CD4-positive, alpha-beta T cell treated with Interleukin-15 for 4 hours (primary cell): ENCODE measurements at regions not wholly inside any gene's neighbourhood (a gene's known extent, or its start where the extent isn't known, plus 50 kb on each side); places are given as distances from the start of the nearest gene placed in this dataset.

Experiments
- DNase-seq: peaks from one replicate; pipeline ENCODE4 v3.0.0-alpha.2; 2020; ENCODE audit warnings: low spot score

- DNase-seq: no peak
Observed at GRCh38 chr22:22999523-22999922, 70.8 kb upstream of the GNAZ start.

DNA sequence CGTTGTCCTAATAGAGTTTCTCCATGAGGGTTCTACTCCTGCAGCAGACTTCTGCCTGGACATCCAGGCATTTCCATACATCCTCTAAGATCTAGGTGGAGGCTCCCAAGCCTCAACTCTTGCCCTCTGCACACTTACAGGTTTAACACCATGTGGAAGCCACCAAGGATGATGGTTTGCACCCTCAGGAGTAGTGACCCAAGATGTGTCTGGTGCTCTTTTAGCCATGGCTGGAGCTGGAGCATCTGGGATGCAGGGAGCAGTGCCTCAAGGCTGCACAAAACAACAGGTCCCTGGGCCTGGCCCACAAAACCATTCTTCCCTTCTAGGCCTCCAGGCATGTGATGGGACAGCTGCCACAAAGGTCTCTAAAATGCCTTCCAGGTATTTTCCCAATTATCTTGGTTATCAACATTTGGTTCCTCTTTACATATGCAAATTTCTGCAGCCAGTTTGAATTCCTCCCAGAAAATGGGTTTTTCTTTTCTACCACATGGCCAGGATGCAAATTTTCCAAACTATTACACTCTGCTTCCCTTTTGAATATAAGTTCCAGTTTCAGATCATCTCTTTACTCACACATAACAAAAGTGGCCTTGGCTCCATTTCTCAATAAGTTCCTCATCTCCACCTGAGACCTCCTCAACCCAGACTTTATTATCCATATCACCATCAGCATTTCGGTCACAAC, 69.5 kb upstream of the GNAZ start:
- DNase-seq: no peak

- DNase-seq: no peak
Observed at GRCh38 chr22:23001463-23001862, 68.9 kb upstream of the GNAZ start.

DNA sequence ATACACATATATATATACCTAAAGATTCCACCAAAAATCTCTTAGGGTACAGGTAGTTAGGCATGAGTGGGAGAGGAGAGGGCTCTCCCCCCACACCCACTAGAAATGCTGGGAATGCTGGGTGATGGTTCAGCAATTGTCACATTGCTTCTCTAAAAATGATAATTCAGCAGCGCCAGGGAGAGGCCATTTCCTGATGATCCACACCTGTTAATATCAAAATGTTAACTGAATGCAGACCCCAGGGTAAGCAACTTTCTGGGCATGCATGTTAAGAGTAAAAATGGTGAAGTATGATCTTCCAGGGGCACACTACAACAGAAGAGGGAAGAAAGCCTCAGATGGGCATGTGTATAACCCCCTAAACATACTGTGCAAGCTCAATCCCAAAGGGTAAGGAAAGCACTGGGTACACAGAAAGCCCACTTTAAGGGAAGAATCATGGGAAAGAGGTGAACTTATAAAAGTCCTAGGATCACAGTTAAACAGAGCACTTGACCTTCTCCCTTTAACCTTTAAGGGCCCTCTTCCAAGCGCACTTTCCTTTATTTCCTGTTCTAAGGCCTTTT, 67.6 kb upstream of the GNAZ start:
- no peak for DNase-seq

DNA sequence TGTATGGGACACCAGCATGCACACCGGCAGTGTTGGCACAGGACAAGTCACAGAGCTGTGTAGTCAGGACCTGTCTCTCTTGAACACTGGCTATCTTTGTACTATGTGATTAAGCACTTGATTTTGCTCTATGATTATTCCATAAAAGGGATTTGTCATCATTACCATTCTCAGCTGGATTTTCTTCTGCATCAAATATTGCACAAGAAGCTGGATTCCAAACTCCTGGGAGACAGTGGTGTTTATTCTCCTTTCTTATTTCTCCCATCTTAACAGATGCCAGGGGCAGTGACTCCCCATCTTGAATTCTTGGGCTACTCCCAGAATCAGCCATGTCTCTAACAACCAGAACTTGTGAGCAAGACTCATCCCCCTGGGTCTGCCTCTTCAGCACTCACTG, 62.5 kb upstream of the GNAZ start:
- DNase-seq: no peak

DNA sequence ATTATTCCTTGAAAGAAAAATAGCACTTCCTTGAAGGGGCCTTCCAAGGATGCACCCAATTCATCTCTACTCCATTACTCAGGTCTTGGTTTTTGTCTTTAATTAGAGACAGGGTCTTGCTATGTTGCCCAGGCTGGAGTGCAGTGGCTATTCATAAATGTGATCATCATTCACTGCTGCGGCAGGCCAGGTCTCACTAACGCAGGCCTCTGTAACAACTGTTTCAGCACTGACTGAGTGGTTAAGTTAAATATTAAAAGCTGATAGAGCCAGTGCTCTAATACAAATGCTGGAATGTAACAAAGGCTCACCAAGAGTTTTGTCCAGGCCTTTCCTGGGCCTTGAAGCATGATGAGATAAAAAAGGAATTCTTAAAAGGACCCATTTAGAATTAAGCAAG, 61.4 kb upstream of the GNAZ start:
- DNase-seq: no peak
